Adrenal gland (tissue), 5 donors: ENCODE measurements at regions not wholly inside any gene's neighbourhood (a gene's known extent, or its start where the extent isn't known, plus 50 kb on each side); places are given as distances from the start of the nearest gene placed in this dataset.
"Not testable (repeated sequence)": the region's sequence is repeated elsewhere in the genome, so short reads cannot be mapped to it uniquely, and the experiment has no call there.

Experiments
- POLR2A ChIP-seq, 2 donors: fragments of 450-650 bp; IDR thresholded peaks; one replicate each; pipeline ENCODE4 v1.6.1; 2017; ENCODE audit warnings: antibody characterized with exemption in 2 of 2, mild to moderate bottlenecking in 2 of 2, moderate library complexity in 1 of 2
- TF ChIP-seq, protein P1 (sequence below), 6 experiments: fragments of 450-650 bp in 4 of 6; fragments of 200-600 bp in 2 of 6; sonication (generic) in 1 of 6; IDR thresholded peaks; 1 replicate in 5 of 6; 2 replicates in 1 of 6; pipeline versions ENCODE4 v1.5.1 to v1.8.0; 2016 to 2021; ENCODE audit warnings: antibody characterized with exemption in 6 of 6, mild to moderate bottlenecking in 2 of 6, moderate library complexity in 1 of 6
- donor health status: DM: no; HTN: no; CAD: no.

DNA sequence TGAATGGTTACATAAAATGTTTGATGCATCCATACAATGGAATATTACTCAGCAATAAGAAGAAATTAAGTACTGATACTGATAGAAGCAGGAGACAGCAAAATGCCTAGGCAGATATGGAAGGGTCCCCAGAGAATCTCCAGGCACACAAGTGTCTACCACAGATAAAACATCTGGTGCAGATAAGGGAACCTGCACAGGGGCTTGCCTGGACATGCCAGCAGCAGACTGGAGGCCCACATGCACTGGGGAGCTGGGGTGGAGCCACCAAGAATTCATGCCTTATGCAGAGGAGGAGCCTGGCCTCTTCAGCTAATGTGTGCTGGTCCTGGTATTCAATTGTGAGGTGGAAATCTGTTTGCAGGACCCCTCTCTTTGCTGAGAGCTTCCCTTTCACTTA, 129.2 kb upstream of the CTSV start:
- TF ChIP-seq, protein P1, sequence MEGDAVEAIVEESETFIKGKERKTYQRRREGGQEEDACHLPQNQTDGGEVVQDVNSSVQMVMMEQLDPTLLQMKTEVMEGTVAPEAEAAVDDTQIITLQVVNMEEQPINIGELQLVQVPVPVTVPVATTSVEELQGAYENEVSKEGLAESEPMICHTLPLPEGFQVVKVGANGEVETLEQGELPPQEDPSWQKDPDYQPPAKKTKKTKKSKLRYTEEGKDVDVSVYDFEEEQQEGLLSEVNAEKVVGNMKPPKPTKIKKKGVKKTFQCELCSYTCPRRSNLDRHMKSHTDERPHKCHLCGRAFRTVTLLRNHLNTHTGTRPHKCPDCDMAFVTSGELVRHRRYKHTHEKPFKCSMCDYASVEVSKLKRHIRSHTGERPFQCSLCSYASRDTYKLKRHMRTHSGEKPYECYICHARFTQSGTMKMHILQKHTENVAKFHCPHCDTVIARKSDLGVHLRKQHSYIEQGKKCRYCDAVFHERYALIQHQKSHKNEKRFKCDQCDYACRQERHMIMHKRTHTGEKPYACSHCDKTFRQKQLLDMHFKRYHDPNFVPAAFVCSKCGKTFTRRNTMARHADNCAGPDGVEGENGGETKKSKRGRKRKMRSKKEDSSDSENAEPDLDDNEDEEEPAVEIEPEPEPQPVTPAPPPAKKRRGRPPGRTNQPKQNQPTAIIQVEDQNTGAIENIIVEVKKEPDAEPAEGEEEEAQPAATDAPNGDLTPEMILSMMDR (IDR thresholded peaks at IDR 0.05) = not testable (repeated sequence)
- not testable (repeated sequence) for TF ChIP-seq POLR2A (IDR thresholded peaks at IDR 0.05)
